ENCODE measurements at regions not wholly inside any gene's neighbourhood (a gene's known extent, or its start where the extent isn't known, plus 50 kb on each side); places are given as distances from the start of the nearest gene placed in this dataset.

DNA sequence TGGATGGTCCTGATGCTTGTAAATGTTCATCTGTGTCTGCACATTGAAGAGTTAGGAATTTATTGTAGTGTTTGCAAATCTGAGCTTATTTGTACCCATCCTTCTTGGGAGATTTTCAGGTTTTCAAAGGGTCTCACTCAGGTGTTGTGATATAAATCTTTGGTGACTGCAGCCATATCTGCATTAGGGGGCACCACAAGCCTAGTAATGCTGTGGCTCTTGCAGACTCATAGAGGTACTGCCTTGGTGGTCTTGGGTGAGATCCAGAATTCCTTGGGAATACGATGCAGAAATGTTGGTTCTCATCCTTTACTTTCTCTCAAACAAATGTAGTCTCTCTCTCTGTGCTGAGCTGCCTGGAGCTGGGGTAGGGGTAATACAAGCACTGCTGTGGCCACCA is 405.9 kb downstream of the TTLL7 start:
- H3K27me3 ChIP-seq = no peaks in the 10 kb centered on the region
- WGBS, 2 donors (ENCODE audit: low coverage in 1 of 2) = 57% methylated on average over 1 of the region's 1 CpG; no CpG with 5 or more reads in 1 of the 2 donors

DNA sequence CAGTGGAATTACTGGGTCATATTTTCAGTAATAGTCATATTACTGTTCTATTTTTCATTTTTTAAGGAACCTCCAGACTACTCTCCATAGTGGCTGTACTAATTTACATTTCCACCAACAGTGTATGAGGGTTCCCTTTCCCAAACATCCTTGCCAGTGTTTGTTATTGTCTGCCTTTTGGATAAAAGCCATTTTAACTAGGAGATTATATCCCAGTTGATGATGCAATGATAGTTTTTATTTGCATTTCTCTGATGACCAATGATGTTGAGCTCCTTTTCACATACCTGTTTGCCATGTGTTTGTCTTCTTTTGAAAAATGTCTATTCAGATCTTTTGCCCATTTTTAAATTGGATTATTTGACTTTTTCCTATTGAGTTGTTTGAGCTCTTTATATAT is 410.8 kb downstream of the TTLL7 start:
- Histone ChIP-seq H3K36me3 (no peaks in the 10 kb centered on the region), H3K9me3 (no peaks in the 10 kb centered on the region), H3K4me3 (no peak overlapping the region), H3K4me1 (no peaks in the 10 kb centered on the region), H3K27ac (no peak overlapping the region), H3K27me3 (no peaks in the 10 kb centered on the region)
- no peak for TF ChIP-seq POLR2A (IDR thresholded peaks at IDR 0.05)
- no peak for TF ChIP-seq POLR2AphosphoS5 (IDR thresholded peaks at IDR 0.05)
- no peak for TF ChIP-seq EP300 (IDR thresholded peaks at IDR 0.05)
- TF ChIP-seq, protein P1, sequence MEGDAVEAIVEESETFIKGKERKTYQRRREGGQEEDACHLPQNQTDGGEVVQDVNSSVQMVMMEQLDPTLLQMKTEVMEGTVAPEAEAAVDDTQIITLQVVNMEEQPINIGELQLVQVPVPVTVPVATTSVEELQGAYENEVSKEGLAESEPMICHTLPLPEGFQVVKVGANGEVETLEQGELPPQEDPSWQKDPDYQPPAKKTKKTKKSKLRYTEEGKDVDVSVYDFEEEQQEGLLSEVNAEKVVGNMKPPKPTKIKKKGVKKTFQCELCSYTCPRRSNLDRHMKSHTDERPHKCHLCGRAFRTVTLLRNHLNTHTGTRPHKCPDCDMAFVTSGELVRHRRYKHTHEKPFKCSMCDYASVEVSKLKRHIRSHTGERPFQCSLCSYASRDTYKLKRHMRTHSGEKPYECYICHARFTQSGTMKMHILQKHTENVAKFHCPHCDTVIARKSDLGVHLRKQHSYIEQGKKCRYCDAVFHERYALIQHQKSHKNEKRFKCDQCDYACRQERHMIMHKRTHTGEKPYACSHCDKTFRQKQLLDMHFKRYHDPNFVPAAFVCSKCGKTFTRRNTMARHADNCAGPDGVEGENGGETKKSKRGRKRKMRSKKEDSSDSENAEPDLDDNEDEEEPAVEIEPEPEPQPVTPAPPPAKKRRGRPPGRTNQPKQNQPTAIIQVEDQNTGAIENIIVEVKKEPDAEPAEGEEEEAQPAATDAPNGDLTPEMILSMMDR (IDR thresholded peaks at IDR 0.05) = no peak
- no peak for ATAC-seq

More for the DNA sequence above, 405.9 kb downstream of the TTLL7 start:
- Histone ChIP-seq H3K36me3 (no peaks in the 10 kb centered on the region), H3K9me3 (no peaks in the 10 kb centered on the region), H3K4me1 (no peaks in the 10 kb centered on the region), H3K27ac (no peak overlapping the region), H3K4me3 (no peak overlapping the region)
- TF ChIP-seq POLR2AphosphoS5 (IDR thresholded peaks at IDR 0.05) (no peak), EP300 (IDR thresholded peaks at IDR 0.05) (no peak), POLR2A (IDR thresholded peaks at IDR 0.05) (no peak)
- TF ChIP-seq, protein P1 (IDR thresholded peaks at IDR 0.05) = no peak
- no peak for ATAC-seq

DNA sequence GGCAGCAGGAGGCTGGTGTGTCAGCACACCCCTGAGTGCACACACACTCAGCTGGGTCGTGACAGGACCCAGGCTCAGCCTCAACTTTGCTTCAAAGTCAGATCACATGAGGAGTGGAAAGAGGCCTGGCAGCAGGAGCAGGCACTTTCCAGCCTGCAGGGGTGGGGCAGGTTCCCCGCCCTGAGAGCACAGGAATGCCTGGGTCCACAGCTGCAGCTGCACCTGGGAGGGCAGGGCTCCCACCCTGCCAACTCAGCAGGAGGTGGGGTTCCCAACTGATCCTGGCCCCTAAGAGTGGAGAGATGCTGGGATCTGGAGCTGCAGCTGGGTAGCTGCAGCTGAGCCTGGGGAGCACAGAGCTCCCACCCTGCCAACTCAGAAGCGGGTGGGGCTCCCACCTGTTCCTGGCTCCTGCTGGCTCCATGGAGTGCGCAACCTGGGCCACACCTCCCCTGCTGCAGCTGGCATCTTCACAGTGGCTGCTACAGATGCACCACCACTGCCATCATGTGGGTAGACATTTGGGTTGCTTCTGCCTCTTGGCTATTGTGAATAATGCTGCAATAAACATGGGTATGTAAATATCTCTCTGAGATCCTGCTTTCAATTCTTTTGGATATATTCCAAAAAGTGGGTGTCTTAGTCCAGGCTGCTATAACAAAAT is 415.4 kb downstream of the TTLL7 start:
- no peak for TF ChIP-seq EP300 (IDR thresholded peaks at IDR 0.05)
- TF ChIP-seq, protein P1 (IDR thresholded peaks at IDR 0.05) = peak in 1 of 4 experiments; percentile 22
- ATAC-seq = no peak
- H3K36me3 ChIP-seq = no peaks in the 10 kb centered on the region

DNA sequence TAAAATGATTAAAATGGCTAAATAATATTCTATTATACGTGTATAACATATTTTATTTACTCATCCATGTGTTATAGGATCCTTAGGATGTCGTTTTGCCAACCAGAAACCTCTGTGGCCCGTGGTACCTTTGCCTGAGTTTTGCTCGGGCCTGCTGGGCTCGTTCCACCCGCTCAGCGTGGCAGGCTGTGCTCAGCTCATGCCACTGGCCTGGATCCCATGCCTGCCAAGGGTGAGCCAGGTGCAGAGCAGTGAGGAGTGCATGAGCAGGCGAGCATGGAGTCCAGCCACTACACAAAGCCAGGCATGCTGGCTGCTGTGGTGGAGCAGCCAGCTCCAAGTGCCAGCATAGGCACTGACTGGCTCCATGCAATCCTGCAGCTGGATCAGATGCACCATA is 417.2 kb downstream of the TTLL7 start:
- TF ChIP-seq EP300 (IDR thresholded peaks at IDR 0.05) (no peak), POLR2A (IDR thresholded peaks at IDR 0.05) (no peak), POLR2AphosphoS5 (IDR thresholded peaks at IDR 0.05) (no peak)
- TF ChIP-seq, protein P1 (IDR thresholded peaks at IDR 0.05) = no peak
- no peaks in the 10 kb centered on the region for H3K9me3 ChIP-seq
- no peak overlapping the region for H3K4me3 ChIP-seq
- H3K36me3 ChIP-seq = no peaks in the 10 kb centered on the region
- H3K4me1 ChIP-seq = no peaks in the 10 kb centered on the region
- WGBS, 2 donors (ENCODE audit: low coverage in 1 of 2) = 94 to 100% methylated on average over 5 to 6 of the region's 8 CpGs
- H3K27ac ChIP-seq = no peak overlapping the region
- no peak for ATAC-seq
- no peaks in the 10 kb centered on the region for H3K27me3 ChIP-seq

More for the DNA sequence above, 415.4 kb downstream of the TTLL7 start:
- H3K27me3 ChIP-seq = no peaks in the 10 kb centered on the region
- no peak overlapping the region for H3K4me3 ChIP-seq
- H3K4me1 ChIP-seq = no peaks in the 10 kb centered on the region
- H3K9me3 ChIP-seq = no peaks in the 10 kb centered on the region
- 100% methylated on average over 1 of the region's 4 CpGs; no CpG with 5 or more reads in 1 of the 2 donors for WGBS, 2 donors (ENCODE audit: low coverage in 1 of 2)
- no peak overlapping the region for H3K27ac ChIP-seq

DNA sequence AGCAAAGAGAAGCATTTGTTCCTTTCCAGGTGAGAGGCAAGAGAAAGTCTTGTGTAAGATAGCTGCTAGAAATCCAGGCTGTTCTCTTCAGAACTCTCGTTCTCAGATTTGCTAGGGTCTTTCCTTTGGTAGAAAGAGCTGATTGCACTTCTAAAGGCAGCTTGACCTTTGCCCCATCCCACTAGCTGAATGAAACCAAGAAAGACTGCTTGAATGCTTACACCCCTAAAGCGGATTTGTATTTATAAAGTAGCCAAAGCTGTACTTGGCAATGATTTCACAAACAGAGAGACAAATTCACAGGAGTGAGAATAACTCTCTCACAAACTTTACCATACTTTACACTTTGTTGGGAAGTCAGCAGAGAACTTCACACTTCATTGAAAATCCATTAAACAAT is 424.1 kb downstream of the TTLL7 start:
- H3K9me3 ChIP-seq = no peaks in the 10 kb centered on the region
- H3K4me1 ChIP-seq = peaks cover 0 to 13% (median 0%) of the 10 kb centered on the region in 3 donors
- no peaks in the 10 kb centered on the region for H3K27me3 ChIP-seq
- TF ChIP-seq, protein P1 (IDR thresholded peaks at IDR 0.05) = no peak
- TF ChIP-seq POLR2AphosphoS5 (IDR thresholded peaks at IDR 0.05) = no peak
- no peak for TF ChIP-seq EP300 (IDR thresholded peaks at IDR 0.05)
- no peak for TF ChIP-seq POLR2A (IDR thresholded peaks at IDR 0.05)
- WGBS, 2 donors (ENCODE audit: low coverage in 1 of 2) = 23 to 88% methylated on average over 2 of the region's 2 CpGs
- H3K36me3 ChIP-seq = no peaks in the 10 kb centered on the region
- no peak overlapping the region for H3K27ac ChIP-seq
- no peak overlapping the region for H3K4me3 ChIP-seq
- no peak for ATAC-seq
